Common myeloid progenitor, CD34-positive (primary cell): ENCODE measurements at regions not wholly inside any gene's neighbourhood (a gene's known extent, or its start where the extent isn't known, plus 50 kb on each side); places are given as distances from the start of the nearest gene placed in this dataset.
"Not testable (repeated sequence)": the region's sequence is repeated elsewhere in the genome, so short reads cannot be mapped to it uniquely, and the experiment has no call there.

Experiments used
- CTCF ChIA-PET: fragments of 350-600 bp; sonication (Branson Sonifier 250); formaldehyde crosslinking; loops from one replicate; lab custom pipeline; 2021; ENCODE audit warnings: antibody characterized with exemption; lab: Charles Lee
- POLR2A ChIA-PET: fragments of 350-600 bp; sonication (Branson Sonifier 250); formaldehyde crosslinking; loops from one replicate; lab custom pipeline; 2021; ENCODE audit warnings: antibody characterized with exemption; lab: Charles Lee
- DNase-seq, 3 donors: peaks; one replicate each; pipeline versions ENCODE4 v3.0.0 to v3.0.0-alpha.2; 2013
- H3K27ac ChIP-seq, 2 experiments: 1 replicate in 1 of 2; 2 replicates in 1 of 2; pipeline ENCODE4 v1.7.0; 2013; ENCODE audit warnings: inconsistent platforms in 2 of 2, low read length in 2 of 2, mild to moderate bottlenecking in 2 of 2, low read depth in 1 of 2, moderate library complexity in 1 of 2; ENCODE audit not compliant: severe bottlenecking in 2 of 2, insufficient read depth in 1 of 2, poor library complexity in 1 of 2
- H3K27me3 ChIP-seq, 5 experiments: replicated peaks in 2 of 5; 1 replicate in 3 of 5; 2 replicates in 2 of 5; pipeline versions ENCODE4 v1.6.1 to v1.7.0; 2013; ENCODE audit warnings: low read length in 4 of 5, mild to moderate bottlenecking in 2 of 5, moderate library complexity in 2 of 5, inconsistent platforms in 1 of 5; ENCODE audit not compliant: insufficient read depth in 5 of 5, control insufficient read depth in 4 of 5
- H3K36me3 ChIP-seq, 4 experiments: 1 replicate in 2 of 4; 2 replicates in 2 of 4; pipeline versions ENCODE4 v1.6.1 to v1.7.0; 2013; ENCODE audit warnings: low read length in 3 of 4, control low read depth in 1 of 4, mild to moderate bottlenecking in 1 of 4; ENCODE audit not compliant: control insufficient read depth in 4 of 4, insufficient read depth in 4 of 4
- H3K4me1 ChIP-seq, 4 experiments: 1 replicate in 3 of 4; 2 replicates in 1 of 4; pipeline versions ENCODE4 v1.6.1 to v1.7.1; 2013; ENCODE audit warnings: low read length in 3 of 4, mild to moderate bottlenecking in 3 of 4, control low read depth in 1 of 4, inconsistent platforms in 1 of 4, moderate library complexity in 1 of 4; ENCODE audit not compliant: control insufficient read depth in 4 of 4, insufficient read depth in 4 of 4; ENCODE audit errors: control extremely low read depth in 1 of 4
- H3K4me3 ChIP-seq, 7 experiments: 1 replicate in 4 of 7; 2 replicates in 3 of 7; pipeline versions ENCODE4 v1.5.1 to v1.7.0; 2013; ENCODE audit warnings: mild to moderate bottlenecking in 7 of 7, low read length in 6 of 7, moderate library complexity in 6 of 7, inconsistent platforms in 2 of 7, low read depth in 2 of 7, control low read depth in 1 of 7; ENCODE audit not compliant: insufficient read depth in 4 of 7, control insufficient read depth in 1 of 7; ENCODE audit errors: extremely low read depth in 1 of 7
- H3K9me3 ChIP-seq, 5 experiments: 1 replicate in 4 of 5; 2 replicates in 1 of 5; pipeline versions ENCODE4 v1.6.1 to v1.7.1; 2013; ENCODE audit warnings: low read length in 4 of 5, mild to moderate bottlenecking in 2 of 5, inconsistent platforms in 1 of 5, low read depth in 1 of 5, moderate library complexity in 1 of 5; ENCODE audit not compliant: control insufficient read depth in 4 of 5, insufficient read depth in 2 of 5; ENCODE audit errors: control extremely low read depth in 1 of 5
- WGBS: methylation state at CpG from one replicate; pipeline ENCODE4 v1.1.5; 2013; ENCODE audit not compliant: insufficient coverage; 5-methylcytosine and 5-hydroxymethylcytosine counted together

- H3K9me3 ChIP-seq, result peaks cover 0 to 13% (median 2%) of the 10 kb centered on the region in 5 experiments
Observed at GRCh38 chr17:31629696-31630470, 229.2 kb downstream of the COPRS start.

GRCh38 chr17:31627960-31628359 lies 231.1 kb downstream of the COPRS start:
- H3K4me1 ChIP-seq, result no peaks in the 10 kb centered on the region
- H3K27me3 ChIP-seq, result no peaks in the 10 kb centered on the region
- peaks cover 0 to 18% (median 2%) of the 10 kb centered on the region in 5 experiments for H3K9me3 ChIP-seq
- WGBS, result 80% methylated on average over 1 of the region's 1 CpG
- no peak overlapping the region for H3K4me3 ChIP-seq
- POLR2A ChIA-PET, result no interaction called here
- CTCF ChIA-PET, result no interaction called here
- H3K36me3 ChIP-seq, result no peaks in the 10 kb centered on the region
- DNase-seq, result no peak
- H3K27ac ChIP-seq, result no peak overlapping the region

More at GRCh38 chr17:31629696-31630470, 229.2 kb downstream of the COPRS start:
- Histone ChIP-seq H3K27me3 (no peaks in the 10 kb centered on the region), H3K4me1 (no peaks in the 10 kb centered on the region), H3K36me3 (no peaks in the 10 kb centered on the region), H3K4me3 (no peak overlapping the region), H3K27ac (no peak overlapping the region)
- ChIA-PET POLR2A (no interaction called here), CTCF (no interaction called here)
- 91% methylated on average over 6 of the region's 8 CpGs for WGBS
- DNase-seq, result no peak

DNA sequence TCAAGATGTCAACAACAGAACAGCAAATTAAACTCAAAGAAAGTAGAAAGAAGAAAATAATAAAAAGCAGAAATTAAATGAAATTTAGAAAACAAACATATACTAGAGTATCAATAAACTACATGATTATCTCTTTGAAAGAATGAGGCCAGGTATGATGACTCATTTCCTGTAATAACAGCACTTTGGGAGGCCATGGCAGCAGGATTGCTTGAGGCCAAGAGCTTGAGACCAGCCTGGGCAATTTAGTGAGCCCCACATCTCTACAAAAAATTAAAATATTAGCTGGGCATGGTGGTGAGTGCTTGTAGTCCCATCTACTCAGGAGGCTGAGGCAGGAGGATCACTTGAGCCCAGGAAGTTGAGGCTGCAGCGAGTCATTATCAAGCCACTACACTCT lies 232.5 kb downstream of the RAB11FIP4 start:
- H3K36me3 ChIP-seq, result no peaks in the 10 kb centered on the region
- H3K4me1 ChIP-seq, result no peaks in the 10 kb centered on the region
- POLR2A ChIA-PET, result no interaction called here
- H3K27me3 ChIP-seq, result no peaks in the 10 kb centered on the region
- no peak overlapping the region for H3K27ac ChIP-seq
- peaks cover 0 to 23% (median 6%) of the 10 kb centered on the region in 5 experiments for H3K9me3 ChIP-seq
- CTCF ChIA-PET, result no interaction called here
- no peak overlapping the region for H3K4me3 ChIP-seq
- WGBS, result no CpG with 5 or more reads among the region's 1 CpG
- no peak for DNase-seq

DNA sequence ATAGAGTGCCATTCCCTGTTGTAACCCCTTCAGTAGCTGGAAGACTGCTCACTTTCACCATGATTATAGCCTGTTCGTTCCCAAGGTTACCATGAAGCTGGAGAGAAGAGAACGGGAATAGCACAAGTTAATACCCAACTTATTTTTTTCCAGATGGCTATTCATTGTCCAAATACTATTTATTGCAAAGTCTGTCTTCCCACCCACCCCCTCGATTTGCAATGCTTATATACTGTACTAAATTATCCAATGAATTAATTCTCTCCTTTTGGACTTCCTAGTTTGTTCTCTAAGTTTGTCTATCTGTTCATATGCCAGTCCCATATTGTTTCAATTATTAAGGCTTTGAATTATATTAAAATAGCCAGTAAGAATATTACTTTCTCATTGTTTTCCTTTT lies 231.0 kb downstream of the RAB11FIP4 start:
- no peaks in the 10 kb centered on the region for H3K4me1 ChIP-seq
- CTCF ChIA-PET, result no interaction called here
- no peak overlapping the region for H3K4me3 ChIP-seq
- no peaks in the 10 kb centered on the region for H3K27me3 ChIP-seq
- H3K27ac ChIP-seq, result no peak overlapping the region
- peaks cover 0 to 23% (median 4%) of the 10 kb centered on the region in 5 experiments for H3K9me3 ChIP-seq
- no peaks in the 10 kb centered on the region for H3K36me3 ChIP-seq
- DNase-seq, result no peak
- POLR2A ChIA-PET, result no interaction called here
- WGBS, result no CpG with 5 or more reads among the region's 3 CpGs

- Histone ChIP-seq H3K4me1 (no peaks in the 10 kb centered on the region), H3K36me3 (no peaks in the 10 kb centered on the region), H3K4me3 (no peak overlapping the region), H3K27ac (no peak overlapping the region), H3K27me3 (no peaks in the 10 kb centered on the region), H3K9me3 (peaks cover 0 to 19% (median 4%) of the 10 kb centered on the region in 5 experiments)
- DNase-seq, result no peak
- POLR2A ChIA-PET, result no interaction called here
- WGBS, result 98% methylated on average over 4 of the region's 4 CpGs
- CTCF ChIA-PET, result no interaction called here
Observed at GRCh38 chr17:31621566-31621965, 230.1 kb downstream of the RAB11FIP4 start.

GRCh38 chr17:31611053-31611452 lies 219.6 kb downstream of the RAB11FIP4 start:
- CTCF ChIA-PET, H3K27me3 ChIP-seq, H3K4me3 ChIP-seq: not testable (repeated sequence)

GRCh38 chr17:31609996-31610910 lies 218.8 kb downstream of the RAB11FIP4 start:
- no peaks in the 10 kb centered on the region for H3K4me1 ChIP-seq
- CTCF ChIA-PET, result no interaction called here
- H3K27ac ChIP-seq, result no peak overlapping the region
- POLR2A ChIA-PET, result interaction anchor here (0.6 kb wide), 1 partner anchor 167 kb away, joined by 5 read pairs; no protein-coding TSS in a partner anchor
- DNase-seq, result no peak
- 93% methylated on average over 5 of the region's 6 CpGs for WGBS
- H3K9me3 ChIP-seq, result peaks cover 0 to 2% (median 0%) of the 10 kb centered on the region in 5 experiments
- no peaks in the 10 kb centered on the region for H3K27me3 ChIP-seq
- H3K36me3 ChIP-seq, result no peaks in the 10 kb centered on the region
- H3K4me3 ChIP-seq, result no peak overlapping the region

More at GRCh38 chr17:31611053-31611452, 219.6 kb downstream of the RAB11FIP4 start:
- H3K9me3 ChIP-seq, H3K4me1 ChIP-seq, POLR2A ChIA-PET, DNase-seq, H3K36me3 ChIP-seq, H3K27ac ChIP-seq: not testable (repeated sequence)
- 97% methylated on average over 4 of the region's 4 CpGs for WGBS
